AG04450 (cell line): ENCODE measurements at regions not wholly inside any gene's neighbourhood (a gene's known extent, or its start where the extent isn't known, plus 50 kb on each side); places are given as distances from the start of the nearest gene placed in this dataset.

Experiments used
- CTCF ChIA-PET: fragments of 300-600, 350-600 bp; formaldehyde crosslinking; extraction: SDS; loops from one replicate; lab custom pipeline; 2022; ENCODE audit warnings: antibody characterized with exemption, inconsistent platforms; lab: Charles Lee
- POLR2A ChIA-PET: fragments of 350-600 bp; formaldehyde crosslinking; extraction: SDS; loops from one replicate; lab custom pipeline; 2021; ENCODE audit warnings: antibody characterized with exemption, inconsistent platforms; lab: Yijun Ruan, JAX
- DNase-seq: peaks from one replicate; pipeline ENCODE4 v3.0.0-alpha.2; 2011; ENCODE audit warnings: low read depth, low spot score
- H3K27ac ChIP-seq: one replicate; pipeline ENCODE4 v1.5.1; 2012; ENCODE audit warnings: low read depth, low read length, control low read depth
- H3K27me3 ChIP-seq: one replicate; pipeline ENCODE4 v1.6.0; 2012; ENCODE audit warnings: low read length; ENCODE audit not compliant: control insufficient read depth, insufficient read depth
- H3K4me3 ChIP-seq: 2 replicates; pipeline ENCODE4 v1.5.1; 2011; ENCODE audit warnings: mild to moderate bottlenecking, low read depth, low read length, control low read depth
- H3K9me3 ChIP-seq: 2 replicates; pipeline ENCODE4 v1.5.1; 2012; ENCODE audit warnings: low read length; ENCODE audit not compliant: control insufficient read depth, insufficient read depth
- CTCF ChIP-seq: IDR thresholded peaks from 2 replicates; pipeline ENCODE4 v1.5.1; 2011; ENCODE audit warnings: low read depth, low read length, control low read depth, inconsistent platforms

GRCh38 chr5:171624396-171624795 lies 161.2 kb upstream of the SMIM23 start:
- H3K27me3 ChIP-seq, result peaks cover 62% of the 10 kb centered on the region
- no peak for TF ChIP-seq CTCF
- H3K4me3 ChIP-seq, result no peak overlapping the region
- no peak overlapping the region for H3K27ac ChIP-seq
- no peak for DNase-seq
- CTCF ChIA-PET, result no interaction called here
- POLR2A ChIA-PET, result no interaction called here
- H3K9me3 ChIP-seq, result no peaks in the 10 kb centered on the region

- H3K27me3 ChIP-seq, result peaks cover 57% of the 10 kb centered on the region
- no peak overlapping the region for H3K27ac ChIP-seq
- ChIA-PET CTCF (interaction anchor here (0.7 kb wide), 1 partner anchor 287 kb away, joined by 3 read pairs; no protein-coding TSS in a partner anchor), POLR2A (no interaction called here)
- no peak for TF ChIP-seq CTCF
- H3K4me3 ChIP-seq, result no peak overlapping the region
- no peaks in the 10 kb centered on the region for H3K9me3 ChIP-seq
- DNase-seq, result no peak
Observed at GRCh38 chr5:171625646-171626045, 160.0 kb upstream of the SMIM23 start.

- CTCF ChIA-PET, result interaction anchor here (0.5 to 1.2 kb wide), 6 partner anchors 12 to 279 kb away, joined by 3 to 5 read pairs (median 3); no protein-coding TSS in a partner anchor
- DNase-seq, result no peak
- peaks cover 52% of the 10 kb centered on the region for H3K27me3 ChIP-seq
Observed at GRCh38 chr5:171627936-171628632, 157.5 kb upstream of the SMIM23 start.

GRCh38 chr5:171628633-171628974 lies 157.0 kb upstream of the SMIM23 start:
- no peaks in the 10 kb centered on the region for H3K9me3 ChIP-seq
- DNase-seq, result no peak
- H3K27ac ChIP-seq, result no peak overlapping the region
- peaks cover 48% of the 10 kb centered on the region for H3K27me3 ChIP-seq
- POLR2A ChIA-PET, result no interaction called here
- TF ChIP-seq CTCF, result no peak
- H3K4me3 ChIP-seq, result no peak overlapping the region
- CTCF ChIA-PET, result interaction anchor here (0.5 to 1.0 kb wide), 4 partner anchors 31 to 278 kb away, joined by 3 to 5 read pairs (median 3); no protein-coding TSS in a partner anchor

More at GRCh38 chr5:171627936-171628632, 157.5 kb upstream of the SMIM23 start:
- H3K27ac ChIP-seq, result no peak overlapping the region
- H3K4me3 ChIP-seq, result no peak overlapping the region
- no peaks in the 10 kb centered on the region for H3K9me3 ChIP-seq
- POLR2A ChIA-PET, result no interaction called here
- no peak for TF ChIP-seq CTCF

GRCh38 chr5:171629221-171629620 lies 156.4 kb upstream of the SMIM23 start:
- Histone ChIP-seq H3K27me3 (peaks cover 45% of the 10 kb centered on the region), H3K4me3 (no peak overlapping the region), H3K27ac (no peak overlapping the region), H3K9me3 (no peaks in the 10 kb centered on the region)
- ChIA-PET POLR2A (no interaction called here), CTCF (interaction anchor here (0.6 to 2.1 kb wide), 18 partner anchors 8 to 283 kb away, joined by 3 to 24 read pairs (median 4); partner anchors contain the start of gene FGF18)
- TF ChIP-seq CTCF, result no peak
- no peak for DNase-seq
